KG1 (cell line): ENCODE measurements at regions not wholly inside any gene's neighbourhood (a gene's known extent, or its start where the extent isn't known, plus 50 kb on each side); places are given as distances from the start of the nearest gene placed in this dataset.
"Not testable (repeated sequence)": the region's sequence is repeated elsewhere in the genome, so short reads cannot be mapped to it uniquely, and the experiment has no call there.

Experiments used
- DNase-seq: peaks from one replicate; lab custom pipeline; 2025; lab: John Stamatoyannopoulos, UW

DNA sequence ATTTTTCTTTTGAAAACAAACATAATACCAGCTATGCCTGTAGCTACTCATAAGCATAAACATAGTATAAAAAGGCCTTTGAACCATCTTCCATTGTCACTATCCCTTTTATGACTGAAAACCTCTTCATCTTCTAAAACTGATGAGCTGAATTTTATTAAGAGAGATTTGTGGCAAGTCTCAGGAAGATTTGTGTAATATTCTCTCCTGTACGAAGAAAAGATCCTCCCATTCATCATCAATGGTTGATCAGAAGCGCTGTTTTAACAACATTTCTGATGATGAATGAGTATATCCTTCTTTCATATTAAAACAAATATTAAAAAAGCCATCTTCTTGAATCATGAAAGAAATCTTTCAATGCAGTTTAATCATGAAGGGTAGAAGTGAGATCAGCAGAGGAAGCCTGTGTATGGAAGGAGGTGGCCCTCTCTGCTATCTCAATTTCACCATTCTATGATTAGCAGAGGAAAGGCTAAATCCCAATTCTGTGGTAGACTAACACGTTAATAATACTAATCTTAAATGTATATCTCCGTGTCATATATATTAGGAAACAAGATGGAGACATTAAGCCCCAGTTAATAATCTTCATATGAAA, 430.2 kb downstream of the FRK start:
- DNase-seq = no peak

- DNase-seq = no peak
Observed at GRCh38 chr6:115629415-115629814, 431.3 kb downstream of the FRK start.

- no peak for DNase-seq
Observed at GRCh38 chr6:115618256-115618655, 442.4 kb downstream of the FRK start.

DNA sequence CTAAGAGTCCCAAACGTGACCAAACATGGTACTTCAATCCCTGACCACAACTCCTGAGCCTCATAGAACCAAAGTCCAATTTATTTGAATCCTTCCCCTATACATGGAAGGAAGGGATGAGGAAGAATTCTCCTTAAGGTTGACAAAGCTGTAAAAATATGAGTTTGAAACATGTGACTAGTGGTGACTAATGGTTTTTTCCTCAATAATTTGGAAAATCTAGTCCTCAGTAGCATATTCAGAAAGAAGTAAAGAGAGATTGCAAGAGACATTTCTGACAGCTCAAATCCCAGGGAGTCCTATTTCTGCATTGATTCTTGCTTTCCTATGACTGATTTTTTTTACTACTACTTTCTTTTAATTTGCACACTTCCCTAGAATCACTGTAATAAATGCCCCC, 443.7 kb downstream of the FRK start:
- DNase-seq = no peak

- DNase-seq = no peak
Observed at GRCh38 chr6:115613488-115613887, 447.2 kb downstream of the FRK start.

- DNase-seq = no peak
Observed at GRCh38 chr6:115612796-115613479, 447.8 kb downstream of the FRK start.

GRCh38 chr6:115612216-115612615, 448.5 kb downstream of the FRK start:
- no peak for DNase-seq

DNA sequence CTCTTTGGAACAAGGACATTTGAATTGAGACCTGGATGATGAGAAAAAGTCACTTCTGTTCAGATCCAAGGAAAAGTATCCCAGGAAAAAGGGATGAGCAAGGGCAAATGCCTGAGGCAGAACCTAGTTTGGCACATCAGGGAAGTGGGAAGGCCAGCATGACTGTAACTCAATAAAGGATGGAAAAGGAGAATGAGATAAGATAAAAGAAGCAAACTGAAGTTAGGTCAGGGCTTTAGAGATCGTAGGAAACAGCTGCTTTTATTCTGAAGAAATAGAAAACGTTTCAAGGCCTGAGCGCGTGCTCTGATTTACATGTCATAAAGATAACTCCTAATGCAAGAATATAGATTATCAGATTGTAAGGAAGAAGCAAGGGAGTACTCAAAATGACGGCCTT, 450.0 kb downstream of the FRK start:
- DNase-seq = no peak

DNA sequence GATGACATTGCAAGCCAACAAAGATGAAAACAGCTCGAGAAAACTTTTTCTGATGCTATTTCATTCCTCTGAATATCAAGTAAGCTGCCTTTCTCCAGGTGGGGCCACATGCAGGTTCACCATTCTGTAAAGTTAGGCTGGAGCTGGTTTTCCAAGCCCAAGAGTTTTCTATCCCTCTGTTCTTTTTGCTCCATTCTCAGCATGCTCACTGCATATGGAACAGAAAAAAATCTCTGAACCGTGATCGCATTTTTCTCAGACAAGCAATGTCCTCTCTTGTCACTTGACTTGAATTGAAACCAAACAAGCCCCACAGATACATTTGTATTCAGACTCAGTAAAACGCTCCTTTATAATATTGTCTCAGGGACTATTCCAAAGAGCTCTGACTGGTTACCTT, 451.6 kb downstream of the FRK start:
- no peak for DNase-seq

DNA sequence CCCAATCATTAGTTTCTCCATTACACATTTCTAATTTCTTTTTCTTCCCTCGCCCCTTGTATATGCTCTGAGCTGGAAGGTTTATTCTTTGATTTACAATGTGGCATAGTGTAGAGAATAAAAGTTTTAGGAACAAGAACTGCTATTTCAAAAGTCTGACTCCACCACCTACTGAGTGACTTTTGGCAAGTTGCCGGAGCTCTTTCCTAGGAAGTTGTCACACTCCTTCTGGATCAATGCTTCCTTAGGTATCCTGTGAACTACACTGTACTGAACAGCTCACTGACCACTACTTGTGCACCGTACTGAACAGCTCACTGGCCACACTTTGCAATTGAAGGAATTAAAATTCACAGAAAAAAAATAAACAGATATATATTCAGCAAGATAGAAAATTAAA, 458.2 kb downstream of the FRK start:
- DNase-seq = no peak

DNA sequence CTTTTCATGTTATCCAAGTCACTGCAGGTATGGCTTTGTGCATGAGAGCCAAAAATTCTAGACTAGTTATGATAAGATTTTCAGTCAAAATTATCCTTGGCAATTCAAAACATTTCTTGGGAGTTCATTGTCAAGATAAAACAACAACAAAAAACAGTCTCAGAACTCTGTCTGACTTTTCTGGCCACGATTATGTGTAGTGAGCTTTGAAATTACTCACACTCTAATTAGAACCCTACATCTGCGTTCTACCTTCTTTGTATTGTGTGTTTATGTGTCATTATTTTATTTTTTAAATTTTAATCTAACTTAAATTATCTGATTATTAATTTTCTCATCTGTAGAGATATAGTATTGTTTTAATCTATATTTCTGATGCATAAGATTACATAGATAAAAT, 459.2 kb downstream of the FRK start:
- DNase-seq = no peak

DNA sequence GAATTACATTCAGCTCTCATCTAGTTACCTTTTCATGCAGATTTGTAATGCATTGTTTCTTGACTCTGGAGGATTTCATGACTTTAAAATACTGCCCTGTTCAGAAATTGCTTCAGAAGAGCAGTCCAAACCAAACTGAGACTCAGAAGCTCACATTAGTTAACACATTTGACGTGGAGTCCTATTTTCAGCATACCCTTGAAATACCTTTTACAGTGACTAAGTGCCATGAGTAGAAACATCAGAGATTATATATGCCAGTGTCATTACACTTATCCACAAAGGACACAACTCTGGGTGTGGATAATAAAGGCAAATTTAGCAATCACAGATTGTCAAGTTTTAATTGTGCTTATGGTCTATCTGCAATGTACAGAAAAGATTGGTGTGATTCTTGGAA, 459.6 kb downstream of the FRK start:
- no peak for DNase-seq

DNA sequence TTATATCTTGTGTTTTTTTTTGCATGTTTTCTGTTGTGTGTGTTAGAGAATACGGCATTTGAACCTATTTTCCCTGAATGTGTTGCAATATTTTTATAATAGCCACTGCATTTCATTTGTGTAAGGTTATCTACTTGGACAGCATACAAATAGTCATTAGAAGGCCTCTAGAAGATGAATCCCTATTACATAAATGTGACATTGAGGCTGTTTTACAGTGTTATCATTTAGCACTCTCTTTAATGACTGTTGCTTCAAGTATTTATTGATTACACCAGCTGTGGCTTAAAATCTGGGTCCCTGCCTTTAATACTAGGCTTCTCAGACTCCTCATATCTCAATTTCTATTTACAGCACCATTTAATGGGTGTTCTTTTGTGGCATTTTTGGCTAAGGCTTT, 465.8 kb downstream of the FRK start:
- DNase-seq = no peak

- DNase-seq = no peak
Observed at GRCh38 chr6:115592025-115592424, 468.7 kb downstream of the FRK start.

- not testable (repeated sequence) for DNase-seq
Observed at GRCh38 chr6:115589072-115589471, 471.6 kb downstream of the FRK start.

- no peak for DNase-seq
Observed at GRCh38 chr6:115583290-115583689, 477.4 kb downstream of the FRK start.

DNA sequence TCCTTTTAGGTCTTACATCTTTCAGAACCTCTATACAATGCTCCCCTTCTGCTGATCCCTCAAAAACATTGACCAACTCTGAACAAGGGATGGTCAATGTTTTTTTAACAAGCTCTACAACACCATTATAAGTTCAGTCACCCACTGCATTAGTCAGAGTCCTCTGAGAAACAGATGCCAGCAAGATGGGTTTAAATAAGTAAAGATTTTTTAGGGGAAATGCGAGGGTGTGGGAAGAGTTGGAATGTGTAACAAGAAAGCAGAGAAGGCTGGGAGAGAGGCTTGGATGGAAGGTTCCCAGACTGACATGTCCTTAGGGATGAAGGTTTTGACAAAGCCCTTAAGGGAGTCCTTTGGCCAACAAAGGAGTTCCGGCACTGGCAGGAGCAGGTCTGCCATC, 478.3 kb downstream of the FRK start:
- no peak for DNase-seq

DNA sequence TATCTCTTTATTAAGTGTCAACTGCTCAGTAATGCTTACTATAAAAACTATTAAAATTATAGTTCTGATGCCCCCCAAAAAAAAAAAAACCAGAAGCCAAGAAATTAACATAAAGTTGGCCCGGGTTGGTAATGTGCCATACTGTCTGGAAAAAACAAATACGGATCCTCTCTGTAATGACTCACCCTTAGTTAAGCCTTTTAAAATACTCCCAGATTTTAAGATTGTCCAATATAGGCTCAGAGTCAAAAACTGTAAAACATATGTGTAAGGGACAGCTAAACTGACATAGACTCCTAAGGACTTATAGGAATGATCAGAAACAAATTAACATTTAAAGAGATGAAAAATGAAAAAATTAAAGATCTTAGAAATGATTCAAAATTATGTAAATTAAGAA, 481.1 kb downstream of the FRK start:
- not testable (repeated sequence) for DNase-seq

DNA sequence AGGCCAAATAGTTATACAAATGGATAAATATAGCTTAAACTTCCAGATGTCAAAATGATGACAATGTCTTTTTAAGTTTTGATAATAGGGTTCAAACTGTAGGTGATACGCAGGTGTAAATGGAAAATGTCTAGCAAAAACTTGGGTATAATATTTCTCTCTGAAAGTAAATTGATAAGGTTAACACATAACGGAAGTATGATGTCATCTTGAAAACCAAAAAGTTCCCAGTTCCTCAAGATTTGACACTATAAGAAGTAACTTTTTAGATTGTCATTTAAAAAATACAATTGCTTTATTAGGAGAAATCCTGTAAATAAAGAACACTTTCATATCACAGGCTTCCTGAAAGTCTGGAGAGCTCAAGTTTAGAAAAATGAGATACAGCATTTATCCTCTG, 483.4 kb downstream of the FRK start:
- DNase-seq = no peak

DNA sequence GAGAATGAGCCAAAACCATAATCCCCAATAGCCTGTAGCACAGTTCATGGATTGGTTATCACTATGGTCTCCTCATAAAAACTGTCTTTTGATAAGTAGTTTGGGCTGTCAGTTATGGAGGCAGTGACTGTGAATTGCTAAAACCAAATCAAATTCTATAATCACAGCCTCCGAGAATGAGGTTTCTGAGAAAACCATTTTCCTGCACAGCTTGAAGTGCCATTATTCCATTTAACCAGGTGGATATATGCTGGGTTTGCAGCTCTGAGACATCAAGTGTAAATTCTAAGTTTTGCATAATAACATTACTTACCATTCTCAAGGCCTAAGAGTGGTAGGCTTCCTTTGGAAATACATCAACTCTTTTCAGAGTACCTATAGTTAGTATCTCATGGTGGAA, 485.4 kb downstream of the FRK start:
- DNase-seq = no peak

- DNase-seq = no peak
Observed at GRCh38 chr6:115573861-115574260, 486.8 kb downstream of the FRK start.

GRCh38 chr6:115570331-115570730, 490.4 kb downstream of the FRK start:
- no peak for DNase-seq

DNA sequence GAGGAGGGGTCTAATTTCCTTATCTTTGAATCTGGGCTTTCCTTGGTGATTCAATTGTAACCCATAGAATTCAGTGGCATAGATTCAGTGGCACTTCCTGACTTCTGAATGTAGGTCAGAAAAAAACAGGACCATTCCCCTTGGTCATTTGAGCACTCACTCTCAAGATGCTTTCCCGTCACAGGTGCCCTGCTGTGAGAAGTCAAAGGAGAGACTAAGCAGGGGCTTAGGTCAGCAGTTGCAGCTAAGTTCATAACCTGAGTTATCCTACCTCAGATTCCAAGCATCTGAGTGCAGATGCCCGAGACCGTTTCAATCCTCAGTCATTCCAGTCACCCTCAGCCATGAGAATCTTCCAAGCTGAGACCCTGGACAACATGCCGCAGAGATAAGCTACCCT, 506.6 kb downstream of the FRK start:
- no peak for DNase-seq

- DNase-seq = no peak
Observed at GRCh38 chr6:115551527-115551926, 509.2 kb downstream of the FRK start.
